CD14-positive monocyte (primary cell): ENCODE measurements at regions not wholly inside any gene's neighbourhood (a gene's known extent, or its start where the extent isn't known, plus 50 kb on each side); places are given as distances from the start of the nearest gene placed in this dataset.

Experiments used
- DNase-seq, 3 donors: peaks; one replicate each; pipeline ENCODE4 v3.0.0-alpha.2; 2011 to 2022
- H2AFZ ChIP-seq: 2 replicates; pipeline ENCODE4 v1.6.0; 2012; ENCODE audit warnings: mild to moderate bottlenecking, low read depth, low read length, inconsistent platforms; ENCODE audit not compliant: insufficient read depth, poor library complexity, severe bottlenecking
- H3K27ac ChIP-seq, 2 donors: 1 replicate in 1 of 2; 2 replicates in 1 of 2; pipeline ENCODE4 v1.5.1; 2012 to 2013; ENCODE audit warnings: low read length in 2 of 2, control low read depth in 1 of 2, inconsistent platforms in 1 of 2, low read depth in 1 of 2, mild to moderate bottlenecking in 1 of 2
- H3K27me3 ChIP-seq, 2 donors: one replicate each; pipeline versions ENCODE4 v1.6.0 to v1.6.1; 2011 to 2013; ENCODE audit warnings: low read length in 2 of 2; ENCODE audit not compliant: control insufficient read depth in 2 of 2, insufficient read depth in 2 of 2
- H3K36me3 ChIP-seq, 2 donors: replicated peaks in 1 of 2; 1 replicate in 1 of 2; 2 replicates in 1 of 2; pipeline versions ENCODE4 v1.5.1 to v1.6.1; 2012 to 2013; ENCODE audit warnings: low read length in 2 of 2, control low read depth in 1 of 2, inconsistent platforms in 1 of 2, mild to moderate bottlenecking in 1 of 2; ENCODE audit not compliant: insufficient read depth in 2 of 2, control insufficient read depth in 1 of 2
- H3K4me1 ChIP-seq, 2 donors: 1 replicate in 1 of 2; 2 replicates in 1 of 2; pipeline versions ENCODE4 v1.5.1 to v1.6.1; 2012 to 2013; ENCODE audit warnings: low read length in 2 of 2, control low read depth in 1 of 2, inconsistent platforms in 1 of 2, mild to moderate bottlenecking in 1 of 2, moderate library complexity in 1 of 2; ENCODE audit not compliant: insufficient read depth in 2 of 2, control insufficient read depth in 1 of 2
- H3K4me2 ChIP-seq: replicated peaks from 2 replicates; pipeline ENCODE3; 2012; ENCODE audit warnings: low read length, moderate library complexity, mild to moderate bottlenecking; ENCODE audit not compliant: poor library complexity, severe bottlenecking; ENCODE audit errors: extremely low read depth
- H3K4me3 ChIP-seq, 3 experiments: fragments of 200-600 bp in 1 of 3; sonication (generic) in 1 of 3; replicated peaks in 1 of 3; 1 replicate in 2 of 3; 2 replicates in 1 of 3; pipeline ENCODE4 v1.5.1; 2011 to 2013; ENCODE audit warnings: low read length in 3 of 3, mild to moderate bottlenecking in 3 of 3, control low read depth in 2 of 3, low read depth in 2 of 3, inconsistent platforms in 1 of 3, moderate library complexity in 1 of 3
- H3K79me2 ChIP-seq: 2 replicates; pipeline ENCODE4 v1.6.0; 2012; ENCODE audit warnings: mild to moderate bottlenecking, control low read depth, inconsistent platforms, low read length, moderate library complexity; ENCODE audit not compliant: insufficient read depth
- H3K9ac ChIP-seq: 2 replicates; pipeline ENCODE4 v1.6.0; 2017; ENCODE audit warnings: low read length, mild to moderate bottlenecking; ENCODE audit not compliant: insufficient read depth, poor library complexity, severe bottlenecking
- H3K9me3 ChIP-seq, 2 donors: replicated peaks in 1 of 2; 1 replicate in 1 of 2; 2 replicates in 1 of 2; pipeline versions ENCODE4 v1.5.1 to v1.6.1; 2012 to 2013; ENCODE audit warnings: low read length in 2 of 2, control low read depth in 1 of 2; ENCODE audit not compliant: control insufficient read depth in 1 of 2, insufficient read depth in 1 of 2
- H4K20me1 ChIP-seq: 2 replicates; pipeline ENCODE4 v1.6.0; 2012; ENCODE audit warnings: mild to moderate bottlenecking, low read length, control low read depth, moderate library complexity; ENCODE audit not compliant: insufficient read depth
- H3K27ac Mint-ChIP-seq, 7 donors: one replicate each; pipeline ENCODE4 v1.8.0; 2020; ENCODE audit warnings: mild to moderate bottlenecking in 7 of 7, mixed read lengths in 7 of 7, moderate library complexity in 6 of 7, inconsistent platforms in 2 of 7
- H3K27me3 Mint-ChIP-seq, 3 donors: one replicate each; pipeline ENCODE4 v1.8.0; 2021 to 2022; ENCODE audit warnings: low read depth in 3 of 3, mild to moderate bottlenecking in 3 of 3, mixed read lengths in 3 of 3, moderate library complexity in 3 of 3, inconsistent platforms in 1 of 3
- H3K36me3 Mint-ChIP-seq, 2 donors: one replicate each; pipeline ENCODE4 v1.8.0; 2020; ENCODE audit warnings: mixed read lengths in 2 of 2, inconsistent platforms in 1 of 2, mild to moderate bottlenecking in 1 of 2
- H3K4me1 Mint-ChIP-seq: one replicate; pipeline ENCODE4 v1.8.0; 2020; ENCODE audit warnings: mild to moderate bottlenecking, mixed read lengths
- H3K4me3 Mint-ChIP-seq, 2 donors: one replicate each; pipeline ENCODE4 v1.8.0; 2020; ENCODE audit warnings: mild to moderate bottlenecking in 2 of 2, mixed read lengths in 2 of 2, moderate library complexity in 1 of 2
- H3K9me3 Mint-ChIP-seq, 7 donors: one replicate each; pipeline ENCODE4 v1.8.0; 2020 to 2022; ENCODE audit warnings: mixed read lengths in 7 of 7, mild to moderate bottlenecking in 6 of 7, moderate library complexity in 6 of 7, inconsistent platforms in 2 of 7
- WGBS: methylation state at CpG from one replicate; pipeline ENCODE4 v1.1.5; 2013; ENCODE audit warnings: missing lambda C conversion rate; ENCODE audit not compliant: insufficient coverage; 5-methylcytosine and 5-hydroxymethylcytosine counted together
- intact Hi-C, 2 donors: fragments of 100-400 bp; cut with micrococcal nuclease; formaldehyde crosslinking; loops; one replicate each; pipeline versions ENCODE4 v1.15.0 to v1.15.1; 2023
- TF ChIP-seq, protein P1 (sequence below): fragments of 200-600 bp; IDR thresholded peaks from one replicate; pipeline ENCODE4 v1.8.0; 2022; ENCODE audit warnings: antibody characterized with exemption, mild to moderate bottlenecking

DNA sequence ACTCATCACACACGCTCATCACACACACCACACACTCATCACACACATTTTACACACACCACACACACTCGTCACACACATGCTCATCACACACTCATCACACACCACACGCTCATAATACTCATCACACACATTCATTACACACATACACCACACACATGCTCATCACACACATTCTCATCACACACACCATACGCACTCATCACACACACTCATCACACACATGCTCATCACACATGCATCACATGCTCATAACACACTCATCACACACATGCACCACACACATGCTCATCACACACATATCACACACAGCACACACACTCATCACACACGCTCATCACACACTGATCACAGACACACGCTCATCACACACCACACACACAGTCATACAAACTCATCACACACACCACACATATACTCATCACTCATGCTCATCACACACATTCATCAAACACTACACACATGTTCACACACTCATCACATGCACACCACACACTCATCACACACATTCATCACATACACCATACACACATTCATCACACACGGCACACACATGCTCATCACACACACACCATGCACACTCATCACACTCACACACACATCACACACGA lies 247.1 kb upstream of the SGCG start:
- no peaks in the 10 kb centered on the region for H3K36me3 ChIP-seq
- Mint-ChIP-seq H3K4me3 (no peak overlapping the region), H3K27me3 (peaks cover 0 to 1% (median 0%) of the 10 kb centered on the region in 3 donors), H3K4me1 (no peaks in the 10 kb centered on the region), H3K36me3 (no peaks in the 10 kb centered on the region), H3K9me3 (peaks cover 0 to 18% (median 8%) of the 10 kb centered on the region in 7 donors), H3K27ac (no peak overlapping the region)
- intact Hi-C loops: no loop called here
- H3K4me1 ChIP-seq: no peaks in the 10 kb centered on the region
- no peak overlapping the region for H3K4me3 ChIP-seq
- DNase-seq: no peak
- 91% methylated on average over 8 of the region's 8 CpGs for WGBS
- no peak overlapping the region for H3K9ac ChIP-seq
- peaks cover under 1 to 11% of the 10 kb centered on the region in 2 donors for H3K9me3 ChIP-seq
- no peaks in the 10 kb centered on the region for H4K20me1 ChIP-seq
- H3K27me3 ChIP-seq: no peaks in the 10 kb centered on the region
- no peaks in the 10 kb centered on the region for H3K79me2 ChIP-seq
- no peak overlapping the region for H3K4me2 ChIP-seq
- no peak overlapping the region for H3K27ac ChIP-seq
- no peak overlapping the region for H2AFZ ChIP-seq
- TF ChIP-seq, protein P1, sequence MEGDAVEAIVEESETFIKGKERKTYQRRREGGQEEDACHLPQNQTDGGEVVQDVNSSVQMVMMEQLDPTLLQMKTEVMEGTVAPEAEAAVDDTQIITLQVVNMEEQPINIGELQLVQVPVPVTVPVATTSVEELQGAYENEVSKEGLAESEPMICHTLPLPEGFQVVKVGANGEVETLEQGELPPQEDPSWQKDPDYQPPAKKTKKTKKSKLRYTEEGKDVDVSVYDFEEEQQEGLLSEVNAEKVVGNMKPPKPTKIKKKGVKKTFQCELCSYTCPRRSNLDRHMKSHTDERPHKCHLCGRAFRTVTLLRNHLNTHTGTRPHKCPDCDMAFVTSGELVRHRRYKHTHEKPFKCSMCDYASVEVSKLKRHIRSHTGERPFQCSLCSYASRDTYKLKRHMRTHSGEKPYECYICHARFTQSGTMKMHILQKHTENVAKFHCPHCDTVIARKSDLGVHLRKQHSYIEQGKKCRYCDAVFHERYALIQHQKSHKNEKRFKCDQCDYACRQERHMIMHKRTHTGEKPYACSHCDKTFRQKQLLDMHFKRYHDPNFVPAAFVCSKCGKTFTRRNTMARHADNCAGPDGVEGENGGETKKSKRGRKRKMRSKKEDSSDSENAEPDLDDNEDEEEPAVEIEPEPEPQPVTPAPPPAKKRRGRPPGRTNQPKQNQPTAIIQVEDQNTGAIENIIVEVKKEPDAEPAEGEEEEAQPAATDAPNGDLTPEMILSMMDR: no peak

DNA sequence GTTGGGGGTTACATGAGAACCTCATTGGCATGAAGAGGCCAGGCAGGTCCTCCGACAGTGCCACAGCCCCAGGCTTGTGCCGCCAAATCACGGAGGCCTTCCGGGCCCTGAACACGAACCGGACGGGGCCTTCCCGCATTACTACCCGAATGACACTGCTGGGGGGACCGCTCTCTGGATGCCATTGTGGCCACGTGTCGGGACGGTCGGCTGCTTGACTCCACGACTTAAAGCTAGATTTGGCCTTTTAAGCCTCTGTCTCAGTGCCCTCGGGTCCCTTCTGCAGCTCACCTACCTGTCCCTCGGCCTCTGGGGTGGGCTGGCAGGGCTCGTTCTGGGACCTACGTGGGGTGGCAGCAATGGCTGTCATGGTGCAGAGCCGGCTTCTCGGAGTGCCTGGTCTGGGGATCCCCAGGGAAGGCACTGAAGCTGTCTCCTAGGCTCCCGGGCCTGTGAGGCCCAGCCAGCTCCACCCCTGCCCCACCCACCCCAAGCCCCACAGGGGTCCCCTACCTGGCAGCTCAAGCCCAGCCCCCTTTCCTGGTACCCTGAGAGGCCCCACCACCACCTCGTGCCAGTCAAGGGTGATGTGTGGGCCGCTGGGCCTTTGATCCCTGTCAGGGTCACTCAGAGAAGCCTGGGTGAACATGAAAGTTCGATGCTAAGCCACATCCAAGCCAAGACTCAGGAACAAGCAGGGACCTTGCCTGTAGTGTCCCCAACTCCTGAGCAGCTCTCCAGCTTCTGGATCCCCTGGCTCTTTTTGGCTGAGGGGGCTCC lies 245.8 kb upstream of the SGCG start:
- no peak overlapping the region for H3K9ac ChIP-seq
- 94% methylated on average over 22 of the region's 25 CpGs for WGBS
- H3K36me3 ChIP-seq: no peaks in the 10 kb centered on the region
- TF ChIP-seq, protein P1: no peak
- H3K9me3 ChIP-seq: peaks cover 9 to 11% of the 10 kb centered on the region in 2 donors
- Mint-ChIP-seq H3K27me3 (peaks cover 0 to 1% (median 0%) of the 10 kb centered on the region in 3 donors), H3K4me1 (no peaks in the 10 kb centered on the region), H3K9me3 (peaks cover 5 to 24% (median 16%) of the 10 kb centered on the region in 7 donors), H3K4me3 (no peak overlapping the region), H3K36me3 (no peaks in the 10 kb centered on the region), H3K27ac (no peak overlapping the region)
- H3K4me3 ChIP-seq: no peak overlapping the region
- H3K4me2 ChIP-seq: no peak overlapping the region
- no peaks in the 10 kb centered on the region for H4K20me1 ChIP-seq
- intact Hi-C loops: no loop called here
- H3K4me1 ChIP-seq: no peaks in the 10 kb centered on the region
- H3K27ac ChIP-seq: no peak overlapping the region
- DNase-seq: no peak
- H2AFZ ChIP-seq: no peak overlapping the region
- no peaks in the 10 kb centered on the region for H3K27me3 ChIP-seq
- no peaks in the 10 kb centered on the region for H3K79me2 ChIP-seq
